Rectal smooth muscle tissue (tissue), 1 donor: ENCODE measurements at regions not wholly inside any gene's neighbourhood (a gene's known extent, or its start where the extent isn't known, plus 50 kb on each side); places are given as distances from the start of the nearest gene placed in this dataset.

Source experiments
- H3K27ac ChIP-seq: one replicate; pipeline ENCODE4 v1.7.0; 2013; ENCODE audit warnings: low read depth, low read length, inconsistent platforms
- H3K27me3 ChIP-seq: one replicate; pipeline ENCODE4 v1.7.0; 2013; ENCODE audit warnings: low read length; ENCODE audit not compliant: control insufficient read depth, insufficient read depth
- H3K36me3 ChIP-seq: one replicate; pipeline ENCODE4 v1.7.0; 2013; ENCODE audit warnings: low read length; ENCODE audit not compliant: control insufficient read depth, insufficient read depth
- H3K4me1 ChIP-seq: one replicate; pipeline ENCODE4 v1.7.0; 2013; ENCODE audit warnings: low read length; ENCODE audit not compliant: control insufficient read depth, insufficient read depth
- H3K4me3 ChIP-seq: one replicate; pipeline ENCODE4 v1.7.0; 2013; ENCODE audit warnings: low read length
- H3K9ac ChIP-seq: one replicate; pipeline ENCODE4 v1.7.0; 2013; ENCODE audit warnings: low read length

DNA sequence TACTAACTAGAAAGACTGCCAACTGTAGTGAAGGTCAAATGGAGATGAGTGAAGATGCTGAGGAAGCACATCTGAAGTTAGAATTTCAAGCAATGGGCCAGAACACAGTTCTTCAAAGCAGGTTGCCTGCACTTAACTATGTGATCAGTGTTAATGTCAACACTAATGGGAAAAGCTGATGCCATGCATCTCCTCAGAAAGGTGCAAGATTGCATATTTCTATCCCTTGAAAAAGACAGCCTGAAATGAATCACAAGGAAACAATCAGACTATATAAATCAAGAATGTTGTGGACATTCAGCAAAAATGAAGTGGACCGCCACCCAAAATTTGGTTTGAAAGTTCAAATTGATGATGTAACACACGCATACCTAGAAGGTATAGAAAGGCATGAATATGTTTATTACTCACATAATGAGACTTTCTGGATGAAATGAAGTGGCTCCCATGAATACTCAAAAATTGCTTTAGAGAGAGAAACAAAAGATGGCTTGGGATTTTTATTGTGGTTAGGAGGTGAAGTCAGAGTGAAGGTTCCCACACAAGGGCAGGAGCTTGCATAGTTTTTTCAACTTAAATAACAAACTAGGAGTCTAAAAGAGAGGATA, 522.4 kb downstream of the KCTD12 start:
- H3K36me3 ChIP-seq, result no peaks in the 10 kb centered on the region

DNA sequence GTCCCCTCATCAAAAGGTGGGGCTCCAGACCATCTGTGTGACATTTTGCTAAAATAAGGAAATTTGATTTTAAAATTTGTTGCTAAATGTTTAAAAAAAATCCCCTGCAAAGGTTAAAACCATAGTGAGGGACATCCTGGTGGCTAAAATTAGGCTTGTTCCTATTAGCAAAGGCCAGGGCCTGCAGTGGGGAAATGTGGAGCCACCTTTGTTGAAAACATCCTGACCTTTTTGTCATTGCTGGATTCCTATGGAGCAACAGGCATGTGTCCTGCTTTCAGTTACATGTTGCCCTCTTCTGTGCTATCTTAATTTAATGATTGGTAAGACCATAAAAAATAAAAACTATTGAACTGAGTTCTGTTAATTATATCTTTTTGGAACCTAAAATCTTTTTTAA, 524.3 kb downstream of the KCTD12 start:
- H3K4me3 ChIP-seq, result no peak overlapping the region
- H3K4me1 ChIP-seq, result no peaks in the 10 kb centered on the region
- H3K36me3 ChIP-seq, result no peaks in the 10 kb centered on the region
- no peaks in the 10 kb centered on the region for H3K27me3 ChIP-seq
- H3K27ac ChIP-seq, result no peak overlapping the region
- no peak overlapping the region for H3K9ac ChIP-seq

More for the DNA sequence above, 522.4 kb downstream of the KCTD12 start:
- Histone ChIP-seq H3K4me1 (no peaks in the 10 kb centered on the region), H3K4me3 (no peak overlapping the region), H3K27me3 (no peaks in the 10 kb centered on the region), H3K9ac (no peak overlapping the region), H3K27ac (no peak overlapping the region)

DNA sequence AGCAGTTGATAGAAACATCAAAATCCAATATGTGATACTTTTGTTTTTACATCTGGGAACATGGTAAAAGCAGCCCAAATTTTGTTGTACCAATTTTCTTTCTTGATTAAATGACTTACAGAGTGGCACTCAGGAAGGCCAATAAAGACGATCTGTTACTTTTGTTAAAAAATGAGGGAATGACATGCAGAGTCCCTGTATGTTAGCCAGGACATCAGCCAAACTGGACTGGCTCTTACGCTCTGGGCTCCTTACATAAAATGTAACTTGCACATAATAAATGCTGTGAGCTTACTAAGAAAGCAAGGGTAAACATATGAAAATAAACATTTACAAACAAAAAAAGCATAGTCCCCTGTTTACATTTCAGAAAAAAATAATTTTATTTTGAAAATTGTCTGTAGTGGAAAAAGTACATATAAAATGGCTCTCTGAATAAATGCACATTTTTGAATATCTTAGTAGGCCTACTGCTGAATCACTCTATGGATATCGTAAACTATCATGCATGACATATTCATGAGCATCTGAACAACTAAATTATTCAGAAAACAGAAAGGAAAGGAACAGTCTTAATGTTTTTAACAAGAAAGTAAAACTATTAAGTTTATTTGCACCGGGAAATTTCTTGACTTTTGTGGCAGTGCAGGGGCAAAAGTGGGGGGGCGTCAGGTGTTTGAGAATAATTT, 534.5 kb downstream of the KCTD12 start:
- no peaks in the 10 kb centered on the region for H3K27me3 ChIP-seq
- no peak overlapping the region for H3K4me3 ChIP-seq
- H3K9ac ChIP-seq, result no peak overlapping the region
- H3K4me1 ChIP-seq, result no peaks in the 10 kb centered on the region
- no peaks in the 10 kb centered on the region for H3K36me3 ChIP-seq
- no peak overlapping the region for H3K27ac ChIP-seq

DNA sequence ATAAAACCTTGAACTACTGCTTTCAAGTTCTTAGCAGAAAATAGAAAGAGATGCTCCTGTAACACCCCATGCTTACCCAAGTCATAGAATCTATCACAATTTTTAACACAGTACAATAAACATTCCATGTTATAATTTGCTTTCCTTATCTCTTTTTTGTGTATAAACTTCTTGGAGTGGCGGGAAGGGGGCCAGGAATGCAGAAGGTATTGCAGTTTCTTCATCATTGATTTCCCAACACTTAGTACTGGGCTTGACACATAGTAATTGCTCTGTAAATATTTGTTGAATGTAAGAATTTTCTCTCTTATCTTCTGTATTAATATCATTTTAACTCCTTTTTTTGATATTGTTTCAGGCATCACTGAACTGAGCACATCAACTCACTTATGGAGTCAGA, 535.8 kb downstream of the KCTD12 start:
- Histone ChIP-seq H3K36me3 (no peaks in the 10 kb centered on the region), H3K27ac (no peak overlapping the region), H3K27me3 (no peaks in the 10 kb centered on the region), H3K4me1 (no peaks in the 10 kb centered on the region), H3K4me3 (no peak overlapping the region), H3K9ac (no peak overlapping the region)

DNA sequence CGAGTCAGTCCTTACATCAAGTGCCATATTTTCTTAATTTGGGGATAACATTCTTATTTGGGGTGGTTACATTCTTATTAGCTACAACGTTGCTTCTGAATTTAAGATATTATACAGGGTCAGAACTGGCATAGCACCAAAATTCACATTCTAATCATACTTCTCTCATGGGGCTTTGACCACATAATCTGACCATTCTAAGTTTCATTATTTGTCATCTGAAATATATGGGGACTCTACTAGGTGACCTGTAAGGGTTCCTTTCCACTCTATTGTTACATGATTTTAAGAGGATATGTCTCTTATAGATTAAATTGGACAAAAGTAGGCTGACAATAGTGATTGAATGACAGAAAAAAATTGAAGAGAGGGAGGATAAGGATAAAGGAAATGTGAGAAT, 536.5 kb downstream of the KCTD12 start:
- Histone ChIP-seq H3K4me3 (no peak overlapping the region), H3K9ac (no peak overlapping the region), H3K27me3 (no peaks in the 10 kb centered on the region), H3K4me1 (no peaks in the 10 kb centered on the region), H3K27ac (no peak overlapping the region), H3K36me3 (no peaks in the 10 kb centered on the region)

DNA sequence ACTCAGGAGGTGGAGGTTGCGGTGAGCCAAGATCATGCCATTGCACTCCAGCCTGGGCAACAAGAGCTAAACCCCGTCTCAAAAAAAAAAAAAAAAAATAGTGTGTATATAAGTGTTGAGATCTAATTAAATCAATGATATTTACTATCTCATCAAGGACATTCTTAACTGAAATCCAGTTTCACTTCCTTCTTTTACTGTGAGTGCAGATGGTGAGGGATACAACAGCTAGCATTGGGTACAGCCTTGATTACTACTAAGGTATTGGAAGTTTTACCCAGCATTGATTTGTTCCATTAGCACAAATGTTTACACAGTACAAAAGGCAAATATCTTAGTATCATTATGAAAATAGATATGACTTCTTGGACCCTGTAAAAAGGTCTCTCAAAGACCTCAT, 546.6 kb downstream of the KCTD12 start:
- H3K27me3 ChIP-seq, result no peaks in the 10 kb centered on the region

DNA sequence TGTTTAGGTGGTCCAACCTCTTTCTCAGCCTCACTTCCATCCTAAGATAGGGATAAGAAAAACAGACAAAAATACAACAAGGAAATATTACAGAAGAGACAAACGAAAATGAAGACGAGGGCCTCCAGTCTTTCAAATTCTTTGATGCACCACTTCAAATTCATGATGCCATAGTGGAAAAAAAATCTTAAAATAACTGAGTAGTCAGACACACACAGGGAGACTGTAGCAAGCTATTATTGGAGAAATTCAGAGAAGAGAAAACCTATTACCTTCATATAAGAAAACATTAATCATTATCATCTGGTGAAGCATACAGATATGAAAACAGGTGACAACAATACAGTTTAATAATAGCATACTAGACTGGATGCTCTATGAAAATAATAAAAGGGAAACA, 548.2 kb downstream of the KCTD12 start:
- H3K4me3 ChIP-seq, result no peak overlapping the region
- H3K4me1 ChIP-seq, result peaks cover 2% of the 10 kb centered on the region
- no peaks in the 10 kb centered on the region for H3K27me3 ChIP-seq
- no peak overlapping the region for H3K9ac ChIP-seq
- H3K36me3 ChIP-seq, result no peaks in the 10 kb centered on the region
- no peak overlapping the region for H3K27ac ChIP-seq

More for the DNA sequence above, 546.6 kb downstream of the KCTD12 start:
- no peaks in the 10 kb centered on the region for H3K36me3 ChIP-seq
- peaks cover 2% of the 10 kb centered on the region for H3K4me1 ChIP-seq
- H3K4me3 ChIP-seq, result no peak overlapping the region
- H3K9ac ChIP-seq, result no peak overlapping the region
- no peak overlapping the region for H3K27ac ChIP-seq

DNA sequence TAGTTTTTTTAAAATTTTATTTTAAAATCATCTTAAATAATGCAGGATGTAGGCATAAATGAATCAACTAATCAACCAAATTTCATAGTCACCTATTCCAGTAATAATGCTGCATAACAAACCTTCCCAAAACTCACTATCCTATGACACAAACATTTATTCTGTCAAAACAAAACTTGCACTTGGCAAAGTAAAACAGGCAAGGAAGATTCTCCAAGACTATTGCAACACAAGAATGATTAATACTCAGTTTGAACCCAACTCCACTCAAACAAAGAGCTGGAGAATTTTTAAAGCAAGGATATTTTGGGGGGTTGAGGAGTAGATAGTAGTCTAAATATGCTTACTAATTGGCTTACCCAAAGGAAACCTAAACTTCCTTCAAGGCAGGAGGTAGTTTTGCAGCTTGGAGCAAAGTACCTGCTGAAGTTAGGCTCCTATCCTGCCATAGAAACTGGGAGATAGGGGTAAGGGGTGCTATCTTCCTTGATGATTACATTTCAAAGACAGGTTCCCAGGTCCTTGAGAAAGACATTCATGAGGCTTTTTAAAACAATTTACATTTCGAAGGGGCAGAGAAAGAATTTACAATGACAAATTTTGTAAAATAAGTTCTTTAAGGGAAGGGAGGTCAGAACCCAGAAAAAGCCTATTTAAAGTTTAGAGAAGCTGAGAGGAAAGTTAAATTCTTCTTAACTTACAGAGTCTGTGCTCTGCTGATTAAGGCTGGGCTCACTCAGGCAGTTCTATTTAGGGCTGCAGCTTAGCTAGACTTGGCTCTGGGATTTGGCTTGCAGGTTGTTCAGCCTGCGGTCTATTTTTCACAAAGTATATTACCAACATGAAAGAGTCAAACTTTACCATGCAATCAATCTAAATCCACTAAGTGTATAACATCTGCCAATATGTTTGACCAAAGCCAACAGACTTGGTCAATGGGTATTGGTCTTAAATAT, 549.0 kb downstream of the KCTD12 start:
- H3K4me3 ChIP-seq, result no peak overlapping the region
- no peaks in the 10 kb centered on the region for H3K27me3 ChIP-seq
- H3K36me3 ChIP-seq, result no peaks in the 10 kb centered on the region
- H3K27ac ChIP-seq, result no peak overlapping the region
- peaks cover 2% of the 10 kb centered on the region for H3K4me1 ChIP-seq
- no peak overlapping the region for H3K9ac ChIP-seq

DNA sequence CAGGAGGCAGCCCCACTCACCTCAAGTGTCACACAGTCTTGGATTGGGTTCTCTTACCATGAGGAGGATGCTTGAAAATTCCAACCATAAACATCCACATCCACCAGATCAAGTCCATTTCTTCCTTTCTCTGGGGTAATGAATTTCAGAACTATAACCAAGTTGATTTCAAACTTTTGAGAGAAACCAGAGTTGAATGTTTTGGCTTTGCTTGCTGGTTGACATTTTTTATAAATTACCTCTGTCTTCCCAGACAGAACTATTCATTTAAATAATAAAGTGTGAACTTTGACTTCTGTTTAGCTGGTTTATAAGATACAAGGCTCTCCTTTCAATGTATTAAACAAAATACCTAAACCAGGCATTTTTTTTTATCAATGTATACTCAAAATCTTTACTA, 550.7 kb downstream of the KCTD12 start:
- Histone ChIP-seq H3K4me1 (peaks cover 5% of the 10 kb centered on the region), H3K4me3 (no peak overlapping the region), H3K27ac (no peak overlapping the region), H3K36me3 (no peaks in the 10 kb centered on the region), H3K9ac (no peak overlapping the region), H3K27me3 (no peaks in the 10 kb centered on the region)

DNA sequence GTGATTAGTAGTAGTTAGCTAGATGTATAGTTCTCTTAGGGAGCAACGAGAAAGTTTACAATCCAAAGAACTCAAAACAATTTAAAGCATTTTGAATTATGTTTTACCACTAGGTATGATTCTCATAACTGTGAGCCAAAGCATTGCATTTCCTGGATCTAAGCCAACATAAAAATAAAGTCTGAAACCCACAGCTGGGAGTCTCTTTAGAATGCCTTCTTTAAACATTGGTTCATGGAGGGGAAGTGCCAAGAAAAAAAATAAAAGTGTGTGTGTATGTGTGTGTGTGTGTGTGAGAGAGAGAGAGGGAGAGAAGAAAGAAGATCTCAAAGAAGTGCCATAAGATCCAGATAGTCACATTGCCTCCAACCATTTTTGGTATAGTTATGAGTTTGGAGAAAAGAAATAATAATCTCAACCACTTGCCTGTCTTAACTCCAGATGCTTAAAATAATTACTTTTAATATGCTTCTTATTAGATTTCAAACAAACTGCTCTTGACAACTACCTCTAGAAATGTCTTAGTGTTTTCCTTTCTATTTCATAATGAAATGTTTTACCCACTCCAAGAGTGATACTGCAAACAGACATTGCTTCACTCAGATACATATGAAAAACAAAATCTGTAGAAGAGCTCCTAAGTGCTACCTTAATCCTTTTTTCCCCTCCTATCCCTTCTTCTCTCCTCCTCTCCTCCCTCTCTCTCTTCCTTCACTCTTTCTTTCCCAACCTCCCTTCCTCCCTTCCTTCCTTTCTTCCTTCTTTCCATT, 554.1 kb downstream of the KCTD12 start:
- H3K9ac ChIP-seq, result no peak overlapping the region
- no peak overlapping the region for H3K4me3 ChIP-seq
- no peak overlapping the region for H3K27ac ChIP-seq
- H3K36me3 ChIP-seq, result no peaks in the 10 kb centered on the region
- H3K4me1 ChIP-seq, result peaks cover 7% of the 10 kb centered on the region
- no peaks in the 10 kb centered on the region for H3K27me3 ChIP-seq

DNA sequence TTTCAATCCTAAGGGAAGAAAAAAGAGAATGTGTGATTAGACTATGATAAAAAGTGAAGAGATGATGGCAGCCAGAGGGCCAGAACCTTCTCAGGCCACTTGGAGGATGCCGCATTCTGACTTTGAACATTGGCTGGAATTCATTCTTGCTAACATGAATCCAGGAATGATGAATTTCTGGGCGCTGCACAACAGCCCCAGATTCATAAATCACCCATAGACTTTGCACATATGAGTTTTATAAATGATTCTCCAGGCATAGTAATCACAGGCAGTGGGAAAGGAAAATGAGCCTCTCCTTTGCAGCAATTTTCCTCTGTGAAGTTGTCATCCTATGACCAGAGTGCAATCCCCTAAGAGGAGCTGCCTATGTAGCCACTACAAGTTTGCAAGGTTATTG, 555.4 kb downstream of the KCTD12 start:
- H3K27me3 ChIP-seq, result no peaks in the 10 kb centered on the region
- no peak overlapping the region for H3K9ac ChIP-seq
- H3K4me3 ChIP-seq, result no peak overlapping the region
- no peak overlapping the region for H3K27ac ChIP-seq
- no peaks in the 10 kb centered on the region for H3K36me3 ChIP-seq
- peaks cover 4% of the 10 kb centered on the region for H3K4me1 ChIP-seq
